GM23338 (cell line): ENCODE measurements at regions not wholly inside any gene's neighbourhood (a gene's known extent, or its start where the extent isn't known, plus 50 kb on each side); places are given as distances from the start of the nearest gene placed in this dataset.

Experiments
- ATAC-seq: fragments of 200-7000 bp; cut with Tn5 transposase; 3 replicates; pipeline ENCODE4 v1.9.1; 2020
- DNase-seq: peaks from one replicate; pipeline ENCODE4 v3.0.0-alpha.2; 2015; ENCODE audit warnings: low spot score
- H2AFZ ChIP-seq: fragments of 200-600 bp; sonication (generic); 2 replicates; pipeline ENCODE4 v1.8.0; 2016; ENCODE audit warnings: antibody characterized with exemption, mild to moderate bottlenecking, moderate library complexity
- H3F3A ChIP-seq: fragments of 200-600 bp; sonication (generic); replicated peaks from 2 replicates; pipeline ENCODE4 v1.8.0; 2017; ENCODE audit warnings: antibody characterized with exemption, mixed run types, low read depth
- H3K27ac ChIP-seq: fragments of 200-600 bp; sonication (generic); 2 replicates; pipeline ENCODE4 v1.6.1; 2016; ENCODE audit warnings: low read depth
- H3K27me3 ChIP-seq: fragments of 200-600 bp; sonication (generic); 2 replicates; pipeline ENCODE4 v1.8.0; 2016; ENCODE audit warnings: mild to moderate bottlenecking, mixed run types, moderate library complexity; ENCODE audit not compliant: insufficient read depth
- H3K36me3 ChIP-seq: fragments of 200-600 bp; sonication (generic); 2 replicates; pipeline ENCODE4 v1.8.0; 2016; ENCODE audit warnings: mild to moderate bottlenecking; ENCODE audit not compliant: insufficient read depth
- H3K4me1 ChIP-seq: fragments of 200-600 bp; sonication (generic); 2 replicates; pipeline ENCODE4 v1.8.0; 2016; ENCODE audit warnings: mild to moderate bottlenecking, moderate library complexity; ENCODE audit not compliant: insufficient read depth
- H3K4me2 ChIP-seq: fragments of 200-600 bp; sonication (generic); 2 replicates; pipeline ENCODE4 v1.7.1; 2017; ENCODE audit warnings: mixed run types
- H3K4me3 ChIP-seq: fragments of 200-600 bp; sonication (generic); 2 replicates; pipeline ENCODE4 v1.6.1; 2016; ENCODE audit warnings: mixed run types
- H3K79me2 ChIP-seq: fragments of 200-600 bp; sonication (generic); replicated peaks from 2 replicates; pipeline ENCODE4 v1.8.0; 2017; ENCODE audit warnings: mild to moderate bottlenecking; ENCODE audit not compliant: insufficient read depth
- H3K9me2 ChIP-seq: fragments of 200-600 bp; sonication (generic); 2 replicates; pipeline ENCODE4 v1.8.0; 2017; ENCODE audit not compliant: insufficient read depth
- H4K20me1 ChIP-seq: fragments of 200-600 bp; sonication (generic); replicated peaks from 2 replicates; pipeline ENCODE4 v1.8.0; 2017; ENCODE audit warnings: mild to moderate bottlenecking; ENCODE audit not compliant: insufficient read depth
- H3K27ac Mint-ChIP-seq: 2 replicates; pipeline ENCODE4 v1.8.0; 2020; ENCODE audit warnings: inconsistent platforms, mild to moderate bottlenecking, moderate library complexity, mixed read lengths
- H3K27me3 Mint-ChIP-seq: 3 replicates; pipeline ENCODE4 v1.8.0; 2022; ENCODE audit warnings: low read depth, mild to moderate bottlenecking, moderate library complexity, mixed read lengths, inconsistent platforms; ENCODE audit not compliant: insufficient read depth, poor library complexity
- H3K36me3 Mint-ChIP-seq: 3 replicates; pipeline ENCODE4 v1.8.0; 2021; ENCODE audit warnings: low read depth, mild to moderate bottlenecking, inconsistent platforms, moderate library complexity, mixed read lengths
- H3K4me1 Mint-ChIP-seq: 3 replicates; pipeline ENCODE4 v1.8.0; 2020; ENCODE audit warnings: mild to moderate bottlenecking, inconsistent platforms, mixed read lengths
- H3K4me3 Mint-ChIP-seq: 3 replicates; pipeline ENCODE4 v1.8.0; 2021; ENCODE audit warnings: moderate library complexity, mild to moderate bottlenecking, inconsistent platforms, mixed read lengths
- H3K9me3 Mint-ChIP-seq: 3 replicates; pipeline ENCODE4 v1.8.0; 2020; ENCODE audit warnings: moderate library complexity, mild to moderate bottlenecking, inconsistent platforms, mixed read lengths
- CREB1 ChIP-seq: fragments of 250-450 bp; sonication (Bioruptor Pico); IDR thresholded peaks from 2 replicates; pipeline ENCODE4 v1.5.0; 2020; ENCODE audit warnings: low read depth, mild to moderate bottlenecking, moderate library complexity
- CTCF ChIP-seq, 2 experiments: fragments of 200-600 bp in 1 of 2; sonication (generic) in 1 of 2; conservative IDR thresholded peaks; 2 replicates each; pipeline versions ENCODE4 v1.5.1 to v1.6.1; 2016 to 2017; ENCODE audit warnings: antibody characterized with exemption in 2 of 2, low read depth in 2 of 2, mild to moderate bottlenecking in 2 of 2, moderate library complexity in 1 of 2
- EZH2 ChIP-seq: fragments of 200-600 bp; sonication (generic); IDR thresholded peaks from one replicate; pipeline ENCODE4 v1.8.0; 2017; ENCODE audit warnings: antibody characterized with exemption, mild to moderate bottlenecking, low read depth; ENCODE audit not compliant: unreplicated experiment
- EZH2phosphoT487 ChIP-seq: fragments of 200-600 bp; sonication (generic); IDR thresholded peaks from one replicate; pipeline ENCODE4 v1.8.1; 2018; ENCODE audit warnings: antibody characterized with exemption; ENCODE audit not compliant: unreplicated experiment
- JUNB ChIP-seq: IDR thresholded peaks from one replicate; pipeline ENCODE4 v1.6.1; 2016; ENCODE audit warnings: antibody characterized with exemption; ENCODE audit not compliant: unreplicated experiment
- NANOG ChIP-seq: IDR thresholded peaks from 2 replicates; pipeline ENCODE4 v1.6.1; 2016; ENCODE audit warnings: antibody characterized with exemption, borderline replicate concordance
- POLR2AphosphoS5 ChIP-seq: IDR thresholded peaks from 2 replicates; pipeline ENCODE4 v1.6.1; 2016; ENCODE audit warnings: antibody characterized with exemption, low read depth
- REST ChIP-seq: IDR thresholded peaks from one replicate; pipeline ENCODE4 v1.6.1; 2018; ENCODE audit warnings: antibody characterized with exemption; ENCODE audit not compliant: unreplicated experiment
- STAT1 ChIP-seq: IDR thresholded peaks from one replicate; pipeline ENCODE4 v1.6.1; 2016; ENCODE audit warnings: antibody characterized with exemption; ENCODE audit not compliant: unreplicated experiment
- ZNF114 ChIP-seq: fragments of 250-450 bp; sonication (Bioruptor Pico); IDR thresholded peaks from 2 replicates; pipeline ENCODE4 v1.5.0; 2020; ENCODE audit warnings: mild to moderate bottlenecking, moderate library complexity
- ZNF331 ChIP-seq: fragments of 250-450 bp; sonication (Bioruptor Pico); IDR thresholded peaks from 2 replicates; pipeline ENCODE4 v1.5.0; 2020; ENCODE audit warnings: low read depth, mild to moderate bottlenecking, moderate library complexity
- TF ChIP-seq, protein P1 (sequence below): IDR thresholded peaks from 2 replicates; pipeline ENCODE4 v1.6.1; 2016; ENCODE audit warnings: antibody characterized with exemption
- TF ChIP-seq, protein P2 (sequence below): fragments of 250-450 bp; sonication (Bioruptor Pico); IDR thresholded peaks from 2 replicates; pipeline ENCODE4 v1.5.0; 2020; ENCODE audit warnings: mild to moderate bottlenecking, moderate library complexity

DNA sequence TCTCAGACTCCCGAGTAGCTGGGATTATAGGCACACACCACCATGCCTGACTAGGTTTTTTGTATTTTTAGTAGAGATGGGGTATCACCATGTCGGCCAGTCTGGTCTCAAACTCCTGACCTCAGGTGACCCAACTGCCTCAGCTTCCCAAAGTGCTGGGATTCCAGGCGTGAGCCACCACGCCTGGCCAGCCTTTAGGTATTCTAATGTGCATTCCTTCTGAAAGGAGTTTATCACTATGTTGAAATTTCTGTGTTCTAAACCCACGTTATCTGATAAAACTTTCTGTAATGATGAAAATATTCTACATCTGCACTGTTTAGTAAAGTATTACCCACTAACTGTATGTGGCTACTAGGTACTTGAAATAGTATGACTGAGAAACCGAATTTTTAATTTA, 110.6 kb upstream of the IMMP2L start:
- no peaks in the 10 kb centered on the region for H3K9me3 Mint-ChIP-seq

More for the DNA sequence above, 110.6 kb upstream of the IMMP2L start:
- ATAC-seq (no peak), DNase-seq (no peak)
- no peaks in the 10 kb centered on the region for H3K36me3 Mint-ChIP-seq
- no peaks in the 10 kb centered on the region for H4K20me1 ChIP-seq
- no peak overlapping the region for H3K27ac ChIP-seq
- no peaks in the 10 kb centered on the region for H3F3A ChIP-seq
- peaks cover 4% of the 10 kb centered on the region for H3K27me3 Mint-ChIP-seq
- H3K79me2 ChIP-seq = no peaks in the 10 kb centered on the region
- peaks cover 5% of the 10 kb centered on the region for H3K4me1 Mint-ChIP-seq
- H3K27me3 ChIP-seq = no peaks in the 10 kb centered on the region
- peaks cover 10% of the 10 kb centered on the region for H3K4me1 ChIP-seq
- TF ChIP-seq JUNB (no peak), STAT1 (no peak), CREB1 (CRISPR knock-in tag) (no peak), NANOG (no peak), EZH2phosphoT487 (no peak), POLR2AphosphoS5 (no peak), ZNF114 (CRISPR knock-in tag) (no peak), REST (no peak), CTCF (conservative IDR thresholded peaks at IDR 0.05; ENCODE audit: low read depth in 2 of 2) (no peak), ZNF331 (CRISPR knock-in tag) (no peak), EZH2 (no peak)
- TF ChIP-seq, protein P1, sequence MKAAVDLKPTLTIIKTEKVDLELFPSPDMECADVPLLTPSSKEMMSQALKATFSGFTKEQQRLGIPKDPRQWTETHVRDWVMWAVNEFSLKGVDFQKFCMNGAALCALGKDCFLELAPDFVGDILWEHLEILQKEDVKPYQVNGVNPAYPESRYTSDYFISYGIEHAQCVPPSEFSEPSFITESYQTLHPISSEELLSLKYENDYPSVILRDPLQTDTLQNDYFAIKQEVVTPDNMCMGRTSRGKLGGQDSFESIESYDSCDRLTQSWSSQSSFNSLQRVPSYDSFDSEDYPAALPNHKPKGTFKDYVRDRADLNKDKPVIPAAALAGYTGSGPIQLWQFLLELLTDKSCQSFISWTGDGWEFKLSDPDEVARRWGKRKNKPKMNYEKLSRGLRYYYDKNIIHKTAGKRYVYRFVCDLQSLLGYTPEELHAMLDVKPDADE = no peak
- TF ChIP-seq, protein P2, sequence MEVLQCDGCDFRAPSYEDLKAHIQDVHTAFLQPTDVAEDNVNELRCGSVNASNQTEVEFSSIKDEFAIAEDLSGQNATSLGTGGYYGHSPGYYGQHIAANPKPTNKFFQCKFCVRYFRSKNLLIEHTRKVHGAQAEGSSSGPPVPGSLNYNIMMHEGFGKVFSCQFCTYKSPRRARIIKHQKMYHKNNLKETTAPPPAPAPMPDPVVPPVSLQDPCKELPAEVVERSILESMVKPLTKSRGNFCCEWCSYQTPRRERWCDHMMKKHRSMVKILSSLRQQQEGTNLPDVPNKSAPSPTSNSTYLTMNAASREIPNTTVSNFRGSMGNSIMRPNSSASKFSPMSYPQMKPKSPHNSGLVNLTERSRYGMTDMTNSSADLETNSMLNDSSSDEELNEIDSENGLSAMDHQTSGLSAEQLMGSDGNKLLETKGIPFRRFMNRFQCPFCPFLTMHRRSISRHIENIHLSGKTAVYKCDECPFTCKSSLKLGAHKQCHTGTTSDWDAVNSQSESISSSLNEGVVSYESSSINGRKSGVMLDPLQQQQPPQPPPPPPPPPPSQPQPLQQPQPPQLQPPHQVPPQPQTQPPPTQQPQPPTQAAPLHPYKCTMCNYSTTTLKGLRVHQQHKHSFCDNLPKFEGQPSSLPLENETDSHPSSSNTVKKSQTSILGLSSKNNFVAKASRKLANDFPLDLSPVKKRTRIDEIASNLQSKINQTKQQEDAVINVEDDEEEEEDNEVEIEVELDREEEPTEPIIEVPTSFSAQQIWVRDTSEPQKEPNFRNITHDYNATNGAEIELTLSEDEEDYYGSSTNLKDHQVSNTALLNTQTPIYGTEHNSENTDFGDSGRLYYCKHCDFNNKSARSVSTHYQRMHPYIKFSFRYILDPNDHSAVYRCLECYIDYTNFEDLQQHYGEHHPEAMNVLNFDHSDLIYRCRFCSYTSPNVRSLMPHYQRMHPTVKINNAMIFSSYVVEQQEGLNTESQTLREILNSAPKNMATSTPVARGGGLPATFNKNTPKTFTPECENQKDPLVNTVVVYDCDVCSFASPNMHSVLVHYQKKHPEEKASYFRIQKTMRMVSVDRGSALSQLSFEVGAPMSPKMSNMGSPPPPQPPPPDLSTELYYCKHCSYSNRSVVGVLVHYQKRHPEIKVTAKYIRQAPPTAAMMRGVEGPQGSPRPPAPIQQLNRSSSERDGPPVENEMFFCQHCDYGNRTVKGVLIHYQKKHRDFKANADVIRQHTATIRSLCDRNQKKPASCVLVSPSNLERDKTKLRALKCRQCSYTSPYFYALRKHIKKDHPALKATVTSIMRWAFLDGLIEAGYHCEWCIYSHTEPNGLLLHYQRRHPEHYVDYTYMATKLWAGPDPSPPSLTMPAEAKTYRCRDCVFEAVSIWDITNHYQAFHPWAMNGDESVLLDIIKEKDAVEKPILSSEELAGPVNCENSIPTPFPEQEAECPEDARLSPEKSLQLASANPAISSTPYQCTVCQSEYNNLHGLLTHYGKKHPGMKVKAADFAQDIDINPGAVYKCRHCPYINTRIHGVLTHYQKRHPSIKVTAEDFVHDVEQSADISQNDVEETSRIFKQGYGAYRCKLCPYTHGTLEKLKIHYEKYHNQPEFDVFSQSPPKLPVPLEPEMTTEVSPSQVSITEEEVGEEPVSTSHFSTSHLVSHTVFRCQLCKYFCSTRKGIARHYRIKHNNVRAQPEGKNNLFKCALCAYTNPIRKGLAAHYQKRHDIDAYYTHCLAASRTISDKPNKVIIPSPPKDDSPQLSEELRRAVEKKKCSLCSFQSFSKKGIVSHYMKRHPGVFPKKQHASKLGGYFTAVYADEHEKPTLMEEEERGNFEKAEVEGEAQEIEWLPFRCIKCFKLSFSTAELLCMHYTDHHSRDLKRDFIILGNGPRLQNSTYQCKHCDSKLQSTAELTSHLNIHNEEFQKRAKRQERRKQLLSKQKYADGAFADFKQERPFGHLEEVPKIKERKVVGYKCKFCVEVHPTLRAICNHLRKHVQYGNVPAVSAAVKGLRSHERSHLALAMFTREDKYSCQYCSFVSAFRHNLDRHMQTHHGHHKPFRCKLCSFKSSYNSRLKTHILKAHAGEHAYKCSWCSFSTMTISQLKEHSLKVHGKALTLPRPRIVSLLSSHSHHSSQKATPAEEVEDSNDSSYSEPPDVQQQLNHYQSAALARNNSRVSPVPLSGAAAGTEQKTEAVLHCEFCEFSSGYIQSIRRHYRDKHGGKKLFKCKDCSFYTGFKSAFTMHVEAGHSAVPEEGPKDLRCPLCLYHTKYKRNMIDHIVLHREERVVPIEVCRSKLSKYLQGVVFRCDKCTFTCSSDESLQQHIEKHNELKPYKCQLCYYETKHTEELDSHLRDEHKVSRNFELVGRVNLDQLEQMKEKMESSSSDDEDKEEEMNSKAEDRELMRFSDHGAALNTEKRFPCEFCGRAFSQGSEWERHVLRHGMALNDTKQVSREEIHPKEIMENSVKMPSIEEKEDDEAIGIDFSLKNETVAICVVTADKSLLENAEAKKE = no peak
- H2AFZ ChIP-seq = no peak overlapping the region
- H3K9me2 ChIP-seq = no peaks in the 10 kb centered on the region
- no peak overlapping the region for H3K4me3 ChIP-seq
- H3K4me2 ChIP-seq = no peak overlapping the region
- no peak overlapping the region for H3K4me3 Mint-ChIP-seq
- no peaks in the 10 kb centered on the region for H3K36me3 ChIP-seq
- H3K27ac Mint-ChIP-seq = no peak overlapping the region
